ENCODE measurements at regions not wholly inside any gene's neighbourhood (a gene's known extent, or its start where the extent isn't known, plus 50 kb on each side); places are given as distances from the start of the nearest gene placed in this dataset.

- no peak for DNase-seq (ENCODE audit: extremely low read depth, insufficient read length)
- Histone ChIP-seq H3K4me3 (replicated peaks; ENCODE audit: low read depth, low read length) (no peak overlapping the region), H3K27me3 (replicated peaks; ENCODE audit: control insufficient read depth, insufficient read depth, low read length) (no peaks in the 10 kb centered on the region), H3K36me3 (ENCODE audit: control insufficient read depth, insufficient read depth, low read length) (no peaks in the 10 kb centered on the region)
- peak; percentile 41 for TF ChIP-seq CTCF (IDR thresholded peaks at IDR 0.05; ENCODE audit: insufficient read depth, low read length, poor library complexity, severe bottlenecking)
These were observed 136.0 kb upstream of the STX18 start for GRCh38 chr4:4677556-4678522.

GRCh38 chr4:4675641-4676040 lies 133.8 kb upstream of the STX18 start:
- H3K36me3 ChIP-seq (ENCODE audit: control insufficient read depth, insufficient read depth, low read length): no peaks in the 10 kb centered on the region
- TF ChIP-seq CTCF (IDR thresholded peaks at IDR 0.05; ENCODE audit: insufficient read depth, low read length, poor library complexity, severe bottlenecking): no peak
- no peak overlapping the region for H3K4me3 ChIP-seq (replicated peaks; ENCODE audit: low read depth, low read length)
- no peaks in the 10 kb centered on the region for H3K27me3 ChIP-seq (replicated peaks; ENCODE audit: control insufficient read depth, insufficient read depth, low read length)
- DNase-seq (ENCODE audit: extremely low read depth, insufficient read length): no peak

GRCh38 chr4:4675051-4675581 lies 133.3 kb upstream of the STX18 start:
- no peak for DNase-seq (ENCODE audit: extremely low read depth, insufficient read length)
- no peaks in the 10 kb centered on the region for H3K27me3 ChIP-seq (replicated peaks; ENCODE audit: control insufficient read depth, insufficient read depth, low read length)
- H3K4me3 ChIP-seq (replicated peaks; ENCODE audit: low read depth, low read length): no peak overlapping the region
- no peak for TF ChIP-seq CTCF (IDR thresholded peaks at IDR 0.05; ENCODE audit: insufficient read depth, low read length, poor library complexity, severe bottlenecking)
- H3K36me3 ChIP-seq (ENCODE audit: control insufficient read depth, insufficient read depth, low read length): no peaks in the 10 kb centered on the region

- H3K4me3 ChIP-seq (replicated peaks; ENCODE audit: low read depth, low read length): no peak overlapping the region
These were observed 131.2 kb upstream of the STX18 start for GRCh38 chr4:4673070-4673469.

GRCh38 chr4:4672402-4672801 lies 130.6 kb upstream of the STX18 start:
- DNase-seq (ENCODE audit: extremely low read depth, insufficient read length): no peak
- Histone ChIP-seq H3K27me3 (replicated peaks; ENCODE audit: control insufficient read depth, insufficient read depth, low read length) (no peaks in the 10 kb centered on the region), H3K4me3 (replicated peaks; ENCODE audit: low read depth, low read length) (no peak overlapping the region), H3K36me3 (ENCODE audit: control insufficient read depth, insufficient read depth, low read length) (no peaks in the 10 kb centered on the region)
- TF ChIP-seq CTCF (IDR thresholded peaks at IDR 0.05; ENCODE audit: insufficient read depth, low read length, poor library complexity, severe bottlenecking): no peak

More at GRCh38 chr4:4673070-4673469, 131.2 kb upstream of the STX18 start:
- no peak for DNase-seq (ENCODE audit: extremely low read depth, insufficient read length)
- Histone ChIP-seq H3K27me3 (replicated peaks; ENCODE audit: control insufficient read depth, insufficient read depth, low read length) (no peaks in the 10 kb centered on the region), H3K36me3 (ENCODE audit: control insufficient read depth, insufficient read depth, low read length) (no peaks in the 10 kb centered on the region)
- no peak for TF ChIP-seq CTCF (IDR thresholded peaks at IDR 0.05; ENCODE audit: insufficient read depth, low read length, poor library complexity, severe bottlenecking)

Measured in GM06990 (cell line).